ENCODE measurements at regions not wholly inside any gene's neighbourhood (a gene's known extent, or its start where the extent isn't known, plus 50 kb on each side); places are given as distances from the start of the nearest gene placed in this dataset.

GRCh38 chr11:24406980-24407379 is 89.9 kb upstream of the LUZP2 start:
- ATAC-seq: no peak
- Histone ChIP-seq H3K4me3 (no peak overlapping the region), H3K27me3 (no peaks in the 10 kb centered on the region), H3K9me3 (no peaks in the 10 kb centered on the region), H3K4me1 (no peaks in the 10 kb centered on the region), H3K27ac (no peak overlapping the region), H3K36me3 (no peaks in the 10 kb centered on the region)
- 80% methylated on average over 9 of the region's 9 CpGs for WGBS (ENCODE audit: insufficient coverage, low coverage, low lambda C conversion rate, missing lambda C conversion rate)
- intact Hi-C loops (cut with DNase I): no loop called here
- no peak for DNase-seq
- TF ChIP-seq, protein P1, sequence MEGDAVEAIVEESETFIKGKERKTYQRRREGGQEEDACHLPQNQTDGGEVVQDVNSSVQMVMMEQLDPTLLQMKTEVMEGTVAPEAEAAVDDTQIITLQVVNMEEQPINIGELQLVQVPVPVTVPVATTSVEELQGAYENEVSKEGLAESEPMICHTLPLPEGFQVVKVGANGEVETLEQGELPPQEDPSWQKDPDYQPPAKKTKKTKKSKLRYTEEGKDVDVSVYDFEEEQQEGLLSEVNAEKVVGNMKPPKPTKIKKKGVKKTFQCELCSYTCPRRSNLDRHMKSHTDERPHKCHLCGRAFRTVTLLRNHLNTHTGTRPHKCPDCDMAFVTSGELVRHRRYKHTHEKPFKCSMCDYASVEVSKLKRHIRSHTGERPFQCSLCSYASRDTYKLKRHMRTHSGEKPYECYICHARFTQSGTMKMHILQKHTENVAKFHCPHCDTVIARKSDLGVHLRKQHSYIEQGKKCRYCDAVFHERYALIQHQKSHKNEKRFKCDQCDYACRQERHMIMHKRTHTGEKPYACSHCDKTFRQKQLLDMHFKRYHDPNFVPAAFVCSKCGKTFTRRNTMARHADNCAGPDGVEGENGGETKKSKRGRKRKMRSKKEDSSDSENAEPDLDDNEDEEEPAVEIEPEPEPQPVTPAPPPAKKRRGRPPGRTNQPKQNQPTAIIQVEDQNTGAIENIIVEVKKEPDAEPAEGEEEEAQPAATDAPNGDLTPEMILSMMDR (IDR thresholded peaks at IDR 0.05): no peak
- no peak for TF ChIP-seq POLR2A (IDR thresholded peaks at IDR 0.05)

DNA sequence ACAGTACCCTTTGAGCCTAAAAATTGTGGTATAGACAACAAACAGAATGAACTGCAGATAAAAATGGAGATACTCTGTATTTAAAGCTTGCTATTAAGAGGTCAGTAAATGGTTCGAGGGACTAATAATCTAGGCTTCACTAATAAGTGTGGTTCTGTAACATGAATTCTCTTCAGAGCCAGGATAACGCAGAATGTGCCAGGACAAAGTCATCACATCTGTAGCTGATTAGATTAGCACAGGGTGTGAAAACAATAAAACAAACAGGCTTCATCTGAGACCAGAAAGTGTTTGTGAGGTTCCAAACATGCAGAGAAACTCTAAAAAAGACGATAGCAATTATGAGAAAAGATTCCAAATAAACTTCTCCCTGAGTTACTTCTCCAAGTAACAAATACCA is 89.1 kb upstream of the LUZP2 start:
- Histone ChIP-seq H3K36me3 (no peaks in the 10 kb centered on the region), H3K9me3 (no peaks in the 10 kb centered on the region), H3K4me1 (no peaks in the 10 kb centered on the region), H3K4me3 (no peak overlapping the region), H3K27me3 (no peaks in the 10 kb centered on the region), H3K27ac (no peak overlapping the region)
- ATAC-seq (no peak), DNase-seq (no peak)
- no peak for TF ChIP-seq POLR2A (IDR thresholded peaks at IDR 0.05)
- TF ChIP-seq, protein P1 (IDR thresholded peaks at IDR 0.05): no peak
- intact Hi-C loops (cut with DNase I): no loop called here
- 31% methylated on average over 3 of the region's 3 CpGs for WGBS (ENCODE audit: insufficient coverage, low coverage, low lambda C conversion rate, missing lambda C conversion rate)

- Histone ChIP-seq H3K27me3 (no peaks in the 10 kb centered on the region), H3K27ac (no peak overlapping the region), H3K36me3 (no peaks in the 10 kb centered on the region), H3K9me3 (no peaks in the 10 kb centered on the region), H3K4me1 (no peaks in the 10 kb centered on the region), H3K4me3 (no peak overlapping the region)
- intact Hi-C loops (cut with DNase I): no loop called here
- no peak for TF ChIP-seq POLR2A (IDR thresholded peaks at IDR 0.05)
- TF ChIP-seq, protein P1 (IDR thresholded peaks at IDR 0.05): no peak
- ATAC-seq (no peak), DNase-seq (no peak)
Observed at GRCh38 chr11:24408202-24408601, 88.7 kb upstream of the LUZP2 start.

DNA sequence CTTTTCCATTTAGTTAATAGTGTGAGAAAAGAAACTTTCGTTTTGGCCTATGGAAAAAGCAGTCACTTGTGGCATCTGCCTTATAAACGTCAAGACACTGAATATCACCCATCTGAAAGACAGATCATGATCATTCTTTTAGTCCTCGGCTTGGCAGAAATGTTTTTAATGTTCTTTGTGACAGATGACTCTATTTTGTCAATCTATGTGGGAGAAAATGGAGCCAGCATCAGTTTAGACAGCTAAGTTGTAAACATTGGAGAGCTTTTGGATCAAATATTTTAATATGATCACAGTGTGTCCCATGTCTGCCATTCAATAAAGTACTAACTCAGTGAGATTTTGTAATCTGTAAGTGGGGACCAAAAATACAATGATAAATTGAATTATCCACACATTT is 85.1 kb upstream of the LUZP2 start:
- Histone ChIP-seq H3K36me3 (no peaks in the 10 kb centered on the region), H3K4me3 (no peak overlapping the region), H3K27me3 (no peaks in the 10 kb centered on the region), H3K27ac (no peak overlapping the region), H3K9me3 (no peaks in the 10 kb centered on the region), H3K4me1 (no peaks in the 10 kb centered on the region)
- TF ChIP-seq, protein P1 (IDR thresholded peaks at IDR 0.05): no peak
- no peak for TF ChIP-seq POLR2A (IDR thresholded peaks at IDR 0.05)
- intact Hi-C loops (cut with DNase I): no loop called here
- 31% methylated on average over 3 of the region's 3 CpGs for WGBS (ENCODE audit: insufficient coverage, low coverage, low lambda C conversion rate, missing lambda C conversion rate)
- DNase-seq (no peak), ATAC-seq (no peak)

DNA sequence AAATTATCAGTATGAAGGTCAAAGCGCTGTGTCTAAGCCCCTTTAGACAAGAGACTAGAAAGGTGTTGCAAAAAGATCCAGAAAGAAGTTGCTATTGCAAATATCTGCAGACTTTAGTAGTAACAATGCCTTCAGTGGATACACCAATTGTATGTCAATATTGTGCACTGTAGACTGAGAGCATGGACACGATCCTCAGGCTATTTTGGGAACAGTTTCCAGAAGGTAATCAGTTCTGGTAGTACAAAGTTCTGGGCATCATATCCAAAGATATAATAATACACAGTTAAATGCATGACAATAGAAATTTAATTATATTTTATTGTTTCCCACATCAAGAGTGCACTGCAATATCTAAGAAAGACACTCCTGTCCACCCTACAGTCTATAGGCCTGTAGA is 84.1 kb upstream of the LUZP2 start:
- no peak for ATAC-seq
- Histone ChIP-seq H3K9me3 (no peaks in the 10 kb centered on the region), H3K4me3 (no peak overlapping the region), H3K36me3 (no peaks in the 10 kb centered on the region), H3K27me3 (no peaks in the 10 kb centered on the region), H3K4me1 (no peaks in the 10 kb centered on the region), H3K27ac (no peak overlapping the region)
- DNase-seq: no peak
- TF ChIP-seq, protein P1 (IDR thresholded peaks at IDR 0.05): no peak
- no peak for TF ChIP-seq POLR2A (IDR thresholded peaks at IDR 0.05)
- WGBS (ENCODE audit: insufficient coverage, low coverage, low lambda C conversion rate, missing lambda C conversion rate): 39% methylated on average over 2 of the region's 2 CpGs
- intact Hi-C loops (cut with DNase I): no loop called here
